ENCODE measurements at regions not wholly inside any gene's neighbourhood (a gene's known extent, or its start where the extent isn't known, plus 50 kb on each side); places are given as distances from the start of the nearest gene placed in this dataset.

DNA sequence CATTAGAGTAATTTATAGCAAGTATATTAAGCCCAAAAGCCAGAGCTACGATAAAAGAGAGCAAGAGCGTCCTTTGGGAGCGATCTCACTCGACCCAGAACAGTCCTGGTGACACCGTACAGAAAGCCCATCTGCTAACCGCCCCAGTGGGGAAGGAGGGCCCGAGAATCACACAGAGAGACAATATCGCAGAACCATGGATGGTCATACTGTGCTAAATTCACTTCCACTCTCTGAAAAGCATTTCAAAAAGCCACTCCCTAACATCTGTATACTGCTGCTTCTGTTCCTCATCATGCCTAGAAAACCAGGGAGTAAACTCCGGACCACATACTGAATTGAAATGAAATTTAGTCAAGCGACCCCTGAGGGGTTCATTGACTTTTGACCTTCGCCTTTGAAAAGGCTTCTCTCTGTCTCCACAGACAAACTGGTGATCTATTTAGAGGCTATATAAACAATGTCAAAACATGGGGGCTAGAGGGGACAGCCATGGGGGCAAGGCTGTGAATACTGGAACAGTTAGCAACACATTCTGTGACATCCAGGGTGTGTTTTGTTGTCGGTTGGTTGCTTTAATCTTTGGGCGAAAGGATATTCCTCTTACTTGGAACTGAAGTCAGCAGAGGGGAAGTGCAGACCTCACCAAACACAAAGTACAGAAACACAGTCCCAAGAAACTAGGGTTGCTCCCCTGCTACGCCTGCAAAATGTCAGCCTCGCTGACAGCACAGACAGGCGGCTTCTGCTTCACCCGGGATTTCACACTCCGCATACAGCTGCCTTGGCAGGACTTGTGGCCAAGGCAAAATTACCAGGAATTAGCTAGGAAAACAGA is 129.0 kb upstream of the RASGEF1B start:
- TF ChIP-seq, protein P1, sequence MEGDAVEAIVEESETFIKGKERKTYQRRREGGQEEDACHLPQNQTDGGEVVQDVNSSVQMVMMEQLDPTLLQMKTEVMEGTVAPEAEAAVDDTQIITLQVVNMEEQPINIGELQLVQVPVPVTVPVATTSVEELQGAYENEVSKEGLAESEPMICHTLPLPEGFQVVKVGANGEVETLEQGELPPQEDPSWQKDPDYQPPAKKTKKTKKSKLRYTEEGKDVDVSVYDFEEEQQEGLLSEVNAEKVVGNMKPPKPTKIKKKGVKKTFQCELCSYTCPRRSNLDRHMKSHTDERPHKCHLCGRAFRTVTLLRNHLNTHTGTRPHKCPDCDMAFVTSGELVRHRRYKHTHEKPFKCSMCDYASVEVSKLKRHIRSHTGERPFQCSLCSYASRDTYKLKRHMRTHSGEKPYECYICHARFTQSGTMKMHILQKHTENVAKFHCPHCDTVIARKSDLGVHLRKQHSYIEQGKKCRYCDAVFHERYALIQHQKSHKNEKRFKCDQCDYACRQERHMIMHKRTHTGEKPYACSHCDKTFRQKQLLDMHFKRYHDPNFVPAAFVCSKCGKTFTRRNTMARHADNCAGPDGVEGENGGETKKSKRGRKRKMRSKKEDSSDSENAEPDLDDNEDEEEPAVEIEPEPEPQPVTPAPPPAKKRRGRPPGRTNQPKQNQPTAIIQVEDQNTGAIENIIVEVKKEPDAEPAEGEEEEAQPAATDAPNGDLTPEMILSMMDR (conservative IDR thresholded peaks at IDR 0.05 in 1 of 2, IDR thresholded peaks at IDR 0.05 in 1 of 2; ENCODE audit: low read depth in 1 of 2, low read length in 2 of 2), result no peak
- no peak for TF ChIP-seq EZH2 (IDR thresholded peaks at IDR 0.05; ENCODE audit: low read length, missing control alignments)
